K562 (cell line): ENCODE measurements at regions not wholly inside any gene's neighbourhood (a gene's known extent, or its start where the extent isn't known, plus 50 kb on each side); places are given as distances from the start of the nearest gene placed in this dataset.

Experiments used
- EP400 ChIP-seq: fragments of 450-650 bp; IDR thresholded peaks from 2 replicates; pipeline ENCODE4 v1.6.1; 2017; ENCODE audit warnings: antibody characterized with exemption, mild to moderate bottlenecking, moderate library complexity
- HDAC1 ChIP-seq, 2 experiments: fragments of 450-650 bp; IDR thresholded peaks; 2 replicates each; pipeline ENCODE4 v1.6.1; 2016 to 2017; ENCODE audit warnings: inconsistent platforms in 1 of 2, mild to moderate bottlenecking in 1 of 2, moderate library complexity in 1 of 2
- NFYB ChIP-seq: IDR thresholded peaks from 2 replicates; pipeline ENCODE4 v1.6.1; 2011; ENCODE audit warnings: mild to moderate bottlenecking, moderate library complexity; ENCODE audit not compliant: insufficient read length; ENCODE audit errors: extremely low read depth
- NR2F6 ChIP-seq: fragments of 450-650 bp; formaldehyde crosslinking; IDR thresholded peaks from 2 replicates; pipeline ENCODE4 v1.4.0; 2020; ENCODE audit warnings: mild to moderate bottlenecking
- PHF8 ChIP-seq: fragments of 200-600 bp; sonication (generic); IDR thresholded peaks from 2 replicates; pipeline ENCODE4 v1.6.1; 2012; ENCODE audit warnings: mixed run types, mild to moderate bottlenecking, inconsistent platforms, low read length, moderate library complexity, borderline replicate concordance
- SIRT6 ChIP-seq: IDR thresholded peaks from one replicate; pipeline ENCODE4 v1.6.1; 2012; ENCODE audit warnings: low read depth, mild to moderate bottlenecking, control low read depth, inconsistent platforms, low read length, moderate library complexity
- TCF7L2 ChIP-seq: fragments of 150-350 bp; IDR thresholded peaks from 2 replicates; pipeline ENCODE4 v1.6.1; 2016; ENCODE audit warnings: low read depth, mild to moderate bottlenecking, low read length, moderate library complexity
- ZNF79 ChIP-seq: fragments of 250-450 bp; sonication (Bioruptor Pico); IDR thresholded peaks from 2 replicates; pipeline ENCODE4 v1.4.0; 2020; ENCODE audit warnings: low read depth, mild to moderate bottlenecking, moderate library complexity
- TF ChIP-seq, protein P1 (sequence below): fragments of 450-650 bp; IDR thresholded peaks from 2 replicates; pipeline ENCODE4 v1.6.1; 2018; ENCODE audit warnings: mild to moderate bottlenecking, low read depth; ENCODE audit not compliant: partially characterized antibody
- TF ChIP-seq, protein P2 (sequence below): fragments of 450-650 bp; IDR thresholded peaks from 2 replicates; pipeline ENCODE4 v1.6.1; 2016; ENCODE audit warnings: missing biosample characterization, missing genetic modification characterization
- TF ChIP-seq, protein P3 (sequence below): fragments of 250-450 bp; sonication (Bioruptor Pico); IDR thresholded peaks from 2 replicates; pipeline ENCODE4 v1.4.0; 2020; ENCODE audit warnings: mild to moderate bottlenecking, moderate library complexity
- TF ChIP-seq, protein P4 (sequence below): fragments of 150-350 bp; IDR thresholded peaks from 2 replicates; pipeline ENCODE4 v1.6.1; 2014; ENCODE audit warnings: low read depth, mild to moderate bottlenecking, low read length, borderline replicate concordance
- TF ChIP-seq, protein P5 (sequence below): IDR thresholded peaks from 2 replicates; pipeline ENCODE4 v1.6.1; 2016; ENCODE audit warnings: missing genetic modification characterization, missing compliant biosample characterization

DNA sequence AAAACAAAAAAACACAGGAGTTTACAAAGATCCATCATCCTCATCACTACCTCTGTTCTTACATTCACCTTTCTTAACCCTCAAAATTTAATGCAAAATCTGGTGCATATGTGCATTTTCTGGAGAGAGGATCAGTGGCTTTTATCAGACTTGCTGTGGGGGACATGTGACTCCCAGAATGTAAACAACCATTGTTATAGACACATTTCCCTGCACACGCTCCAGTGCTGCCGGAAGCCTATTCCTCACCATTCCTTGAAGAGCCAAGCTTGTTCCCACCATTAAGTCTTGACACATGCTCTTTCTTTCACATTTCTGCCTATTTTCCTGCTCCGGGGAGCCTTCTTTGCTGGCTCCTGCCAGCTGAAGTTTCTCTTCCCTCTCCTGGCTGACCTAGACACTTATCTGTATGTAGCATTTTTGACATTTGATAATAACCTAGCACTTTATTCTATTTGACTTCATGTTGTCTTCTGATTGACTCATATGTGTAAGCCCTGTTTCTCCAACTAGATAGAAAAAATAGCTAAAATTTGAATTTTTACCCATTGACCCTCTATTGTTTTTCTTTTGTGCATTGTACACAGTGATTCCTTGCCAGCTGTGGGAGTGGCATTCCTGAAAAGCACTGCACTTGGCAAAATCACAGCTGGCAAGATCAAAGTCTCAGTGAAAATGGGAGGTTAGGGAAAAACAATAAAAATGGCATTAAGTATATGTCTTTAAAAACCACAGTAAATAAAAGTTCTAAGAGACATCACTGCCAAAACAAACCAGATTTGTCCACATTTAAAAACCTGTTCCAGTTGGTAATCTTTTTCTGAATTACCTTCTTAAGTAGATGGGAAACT is 76.8 kb upstream of the CIBAR2 start (continued):
- TF ChIP-seq, protein P1, sequence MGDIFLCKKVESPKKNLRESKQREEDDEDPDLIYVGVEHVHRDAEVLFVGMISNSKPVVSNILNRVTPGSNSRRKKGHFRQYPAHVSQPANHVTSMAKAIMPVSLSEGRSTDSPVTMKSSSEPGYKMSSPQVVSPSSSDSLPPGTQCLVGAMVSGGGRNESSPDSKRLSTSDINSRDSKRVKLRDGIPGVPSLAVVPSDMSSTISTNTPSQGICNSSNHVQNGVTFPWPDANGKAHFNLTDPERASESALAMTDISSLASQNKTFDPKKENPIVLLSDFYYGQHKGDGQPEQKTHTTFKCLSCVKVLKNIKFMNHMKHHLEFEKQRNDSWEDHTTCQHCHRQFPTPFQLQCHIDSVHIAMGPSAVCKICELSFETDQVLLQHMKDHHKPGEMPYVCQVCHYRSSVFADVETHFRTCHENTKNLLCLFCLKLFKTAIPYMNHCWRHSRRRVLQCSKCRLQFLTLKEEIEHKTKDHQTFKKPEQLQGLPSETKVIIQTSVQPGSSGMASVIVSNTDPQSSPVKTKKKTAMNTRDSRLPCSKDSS = no peak
- TF ChIP-seq, protein P2, sequence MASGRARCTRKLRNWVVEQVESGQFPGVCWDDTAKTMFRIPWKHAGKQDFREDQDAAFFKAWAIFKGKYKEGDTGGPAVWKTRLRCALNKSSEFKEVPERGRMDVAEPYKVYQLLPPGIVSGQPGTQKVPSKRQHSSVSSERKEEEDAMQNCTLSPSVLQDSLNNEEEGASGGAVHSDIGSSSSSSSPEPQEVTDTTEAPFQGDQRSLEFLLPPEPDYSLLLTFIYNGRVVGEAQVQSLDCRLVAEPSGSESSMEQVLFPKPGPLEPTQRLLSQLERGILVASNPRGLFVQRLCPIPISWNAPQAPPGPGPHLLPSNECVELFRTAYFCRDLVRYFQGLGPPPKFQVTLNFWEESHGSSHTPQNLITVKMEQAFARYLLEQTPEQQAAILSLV (tag) = no peak
- no peak for TF ChIP-seq NR2F6 (CRISPR knock-in tag)
- TF ChIP-seq PHF8 = no peak
- TF ChIP-seq EP400 = no peak
- TF ChIP-seq TCF7L2 = no peak
- TF ChIP-seq HDAC1 (IDR thresholded peaks at IDR 0.05) = no peak
- TF ChIP-seq, protein P3, sequence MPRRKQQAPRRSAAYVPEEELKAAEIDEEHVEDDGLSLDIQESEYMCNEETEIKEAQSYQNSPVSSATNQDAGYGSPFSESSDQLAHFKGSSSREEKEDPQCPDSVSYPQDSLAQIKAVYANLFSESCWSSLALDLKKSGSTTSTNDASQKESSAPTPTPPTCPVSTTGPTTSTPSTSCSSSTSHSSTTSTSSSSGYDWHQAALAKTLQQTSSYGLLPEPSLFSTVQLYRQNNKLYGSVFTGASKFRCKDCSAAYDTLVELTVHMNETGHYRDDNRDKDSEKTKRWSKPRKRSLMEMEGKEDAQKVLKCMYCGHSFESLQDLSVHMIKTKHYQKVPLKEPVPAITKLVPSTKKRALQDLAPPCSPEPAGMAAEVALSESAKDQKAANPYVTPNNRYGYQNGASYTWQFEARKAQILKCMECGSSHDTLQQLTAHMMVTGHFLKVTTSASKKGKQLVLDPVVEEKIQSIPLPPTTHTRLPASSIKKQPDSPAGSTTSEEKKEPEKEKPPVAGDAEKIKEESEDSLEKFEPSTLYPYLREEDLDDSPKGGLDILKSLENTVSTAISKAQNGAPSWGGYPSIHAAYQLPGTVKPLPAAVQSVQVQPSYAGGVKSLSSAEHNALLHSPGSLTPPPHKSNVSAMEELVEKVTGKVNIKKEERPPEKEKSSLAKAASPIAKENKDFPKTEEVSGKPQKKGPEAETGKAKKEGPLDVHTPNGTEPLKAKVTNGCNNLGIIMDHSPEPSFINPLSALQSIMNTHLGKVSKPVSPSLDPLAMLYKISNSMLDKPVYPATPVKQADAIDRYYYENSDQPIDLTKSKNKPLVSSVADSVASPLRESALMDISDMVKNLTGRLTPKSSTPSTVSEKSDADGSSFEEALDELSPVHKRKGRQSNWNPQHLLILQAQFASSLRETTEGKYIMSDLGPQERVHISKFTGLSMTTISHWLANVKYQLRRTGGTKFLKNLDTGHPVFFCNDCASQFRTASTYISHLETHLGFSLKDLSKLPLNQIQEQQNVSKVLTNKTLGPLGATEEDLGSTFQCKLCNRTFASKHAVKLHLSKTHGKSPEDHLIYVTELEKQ (CRISPR knock-in tag) = no peak
- TF ChIP-seq NFYB = no peak
- TF ChIP-seq ZNF79 (CRISPR knock-in tag) = no peak
- TF ChIP-seq, protein P4, sequence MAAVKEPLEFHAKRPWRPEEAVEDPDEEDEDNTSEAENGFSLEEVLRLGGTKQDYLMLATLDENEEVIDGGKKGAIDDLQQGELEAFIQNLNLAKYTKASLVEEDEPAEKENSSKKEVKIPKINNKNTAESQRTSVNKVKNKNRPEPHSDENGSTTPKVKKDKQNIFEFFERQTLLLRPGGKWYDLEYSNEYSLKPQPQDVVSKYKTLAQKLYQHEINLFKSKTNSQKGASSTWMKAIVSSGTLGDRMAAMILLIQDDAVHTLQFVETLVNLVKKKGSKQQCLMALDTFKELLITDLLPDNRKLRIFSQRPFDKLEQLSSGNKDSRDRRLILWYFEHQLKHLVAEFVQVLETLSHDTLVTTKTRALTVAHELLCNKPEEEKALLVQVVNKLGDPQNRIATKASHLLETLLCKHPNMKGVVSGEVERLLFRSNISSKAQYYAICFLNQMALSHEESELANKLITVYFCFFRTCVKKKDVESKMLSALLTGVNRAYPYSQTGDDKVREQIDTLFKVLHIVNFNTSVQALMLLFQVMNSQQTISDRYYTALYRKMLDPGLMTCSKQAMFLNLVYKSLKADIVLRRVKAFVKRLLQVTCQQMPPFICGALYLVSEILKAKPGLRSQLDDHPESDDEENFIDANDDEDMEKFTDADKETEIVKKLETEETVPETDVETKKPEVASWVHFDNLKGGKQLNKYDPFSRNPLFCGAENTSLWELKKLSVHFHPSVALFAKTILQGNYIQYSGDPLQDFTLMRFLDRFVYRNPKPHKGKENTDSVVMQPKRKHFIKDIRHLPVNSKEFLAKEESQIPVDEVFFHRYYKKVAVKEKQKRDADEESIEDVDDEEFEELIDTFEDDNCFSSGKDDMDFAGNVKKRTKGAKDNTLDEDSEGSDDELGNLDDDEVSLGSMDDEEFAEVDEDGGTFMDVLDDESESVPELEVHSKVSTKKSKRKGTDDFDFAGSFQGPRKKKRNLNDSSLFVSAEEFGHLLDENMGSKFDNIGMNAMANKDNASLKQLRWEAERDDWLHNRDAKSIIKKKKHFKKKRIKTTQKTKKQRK = no peak
- TF ChIP-seq SIRT6 = no peak
- TF ChIP-seq, protein P5, sequence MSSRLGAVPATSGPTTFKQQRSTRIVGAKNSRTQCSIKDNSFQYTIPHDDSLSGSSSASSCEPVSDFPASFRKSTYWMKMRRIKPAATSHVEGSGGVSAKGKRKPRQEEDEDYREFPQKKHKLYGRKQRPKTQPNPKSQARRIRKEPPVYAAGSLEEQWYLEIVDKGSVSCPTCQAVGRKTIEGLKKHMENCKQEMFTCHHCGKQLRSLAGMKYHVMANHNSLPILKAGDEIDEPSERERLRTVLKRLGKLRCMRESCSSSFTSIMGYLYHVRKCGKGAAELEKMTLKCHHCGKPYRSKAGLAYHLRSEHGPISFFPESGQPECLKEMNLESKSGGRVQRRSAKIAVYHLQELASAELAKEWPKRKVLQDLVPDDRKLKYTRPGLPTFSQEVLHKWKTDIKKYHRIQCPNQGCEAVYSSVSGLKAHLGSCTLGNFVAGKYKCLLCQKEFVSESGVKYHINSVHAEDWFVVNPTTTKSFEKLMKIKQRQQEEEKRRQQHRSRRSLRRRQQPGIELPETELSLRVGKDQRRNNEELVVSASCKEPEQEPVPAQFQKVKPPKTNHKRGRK (tag) = no peak
